HCT116 (cell line): ENCODE measurements at regions not wholly inside any gene's neighbourhood (a gene's known extent, or its start where the extent isn't known, plus 50 kb on each side); places are given as distances from the start of the nearest gene placed in this dataset.

Experiments used
- ATAC-seq: fragments of 200-7000 bp; cut with Tn5 transposase; 2 replicates; pipeline ENCODE4 v1.9.1; 2020; ENCODE audit warnings: mild to moderate bottlenecking, moderate library complexity
- BruUV-seq: library from RNA; stranded (reverse); fragments of 400-500 nt; replicated peaks from 2 replicates; lab custom pipeline; 2021; lab: Mats Ljungman, UMichigan
- CTCF ChIA-PET: fragments of 300-600 bp; sonication (Branson Sonifier 250); formaldehyde crosslinking; loops from one replicate; lab custom pipeline; 2021; ENCODE audit warnings: antibody characterized with exemption; lab: Charles Lee
- POLR2A ChIA-PET: fragments of 300-600, 350-600 bp; sonication (Branson Sonifier 250); formaldehyde crosslinking; loops from one replicate; lab custom pipeline; 2021; ENCODE audit warnings: antibody characterized with exemption; lab: Charles Lee
- RAD21 ChIA-PET, 2 experiments: fragments of 300-600 bp; sonication (Branson Sonifier 250); formaldehyde crosslinking; loops; one replicate each; lab custom pipeline; 2023; ENCODE audit warnings: low total read pairs in 2 of 2; ENCODE audit not compliant: uncharacterized antibody in 2 of 2, unreplicated experiment in 2 of 2, low non-redundant PET in 1 of 2; lab: Charles Lee
- DNase-seq: peaks from one replicate; pipeline ENCODE4 v3.0.0-alpha.2; 2010; ENCODE audit warnings: low read depth, low spot score
- H2AFZ ChIP-seq: fragments of 200-600 bp; shearing (Covaris generic), sonication (generic); 2 replicates; pipeline ENCODE4 v1.6.1; 2017; ENCODE audit warnings: low read depth, mixed run types, mixed read lengths, antibody characterized with exemption, low read length; ENCODE audit not compliant: poor library complexity, severe bottlenecking
- H3K27ac ChIP-seq: 2 replicates; pipeline ENCODE4 v1.5.1; 2012; ENCODE audit warnings: low read depth, low read length
- H3K27me3 ChIP-seq: fragments of 200-600 bp; sonication (generic); 2 replicates; pipeline ENCODE4 v1.6.1; 2016; ENCODE audit warnings: mixed run types, low read length, mixed read lengths; ENCODE audit not compliant: insufficient read depth
- H3K36me3 ChIP-seq, 2 experiments: fragments of 200-500 bp in 1 of 2; fragments of 200-600 bp in 1 of 2; sonication (Bioruptor generic) in 1 of 2; sonication (generic) in 1 of 2; 2 replicates each; pipeline versions ENCODE4 v1.5.1 to v1.6.1; 2014 to 2016; ENCODE audit warnings: low read length in 2 of 2, inconsistent platforms in 1 of 2, mixed read lengths in 1 of 2, mixed run types in 1 of 2; ENCODE audit not compliant: insufficient read depth in 2 of 2, control insufficient read depth in 1 of 2
- H3K4me1 ChIP-seq, 2 experiments: fragments of 200-600 bp in 1 of 2; sonication (generic) in 1 of 2; 2 replicates each; pipeline versions ENCODE4 v1.5.1 to v1.6.1; 2012 to 2017; ENCODE audit warnings: low read length in 2 of 2, inconsistent platforms in 1 of 2, mild to moderate bottlenecking in 1 of 2, mixed read lengths in 1 of 2, mixed run types in 1 of 2, moderate library complexity in 1 of 2; ENCODE audit not compliant: insufficient read depth in 2 of 2, control insufficient read depth in 1 of 2
- H3K4me2 ChIP-seq: fragments of 200-600 bp; sonication (generic); 2 replicates; pipeline ENCODE4 v1.6.1; 2017; ENCODE audit warnings: mixed run types, low read length, mixed read lengths
- H3K4me3 ChIP-seq, 2 experiments: fragments of 200-600 bp in 1 of 2; sonication (generic) in 1 of 2; replicated peaks in 1 of 2; 2 replicates each; pipeline ENCODE4 v1.5.1; 2011 to 2016; ENCODE audit warnings: low read length in 2 of 2, control low read depth in 1 of 2, low read depth in 1 of 2, mild to moderate bottlenecking in 1 of 2, mixed read lengths in 1 of 2, mixed run types in 1 of 2
- H3K79me2 ChIP-seq: fragments of 200-600 bp; sonication (generic); 2 replicates; pipeline ENCODE4 v1.6.1; 2017; ENCODE audit warnings: mild to moderate bottlenecking, mixed run types, low read length, moderate library complexity, mixed read lengths; ENCODE audit not compliant: insufficient read depth
- H3K9ac ChIP-seq: fragments of 200-600 bp; sonication (generic); 2 replicates; pipeline ENCODE4 v1.6.1; 2016; ENCODE audit warnings: low read length, mixed read lengths
- H3K9me2 ChIP-seq: fragments of 200-600 bp; sonication (generic), shearing (Covaris generic); 2 replicates; pipeline ENCODE4 v1.6.1; 2017; ENCODE audit warnings: mixed run types, mild to moderate bottlenecking, moderate library complexity; ENCODE audit not compliant: insufficient read depth
- H3K9me3 ChIP-seq, 2 experiments: fragments of 200-500 bp in 1 of 2; fragments of 200-600 bp in 1 of 2; sonication (Bioruptor generic) in 1 of 2; sonication (generic) in 1 of 2; 2 replicates each; pipeline ENCODE4 v1.6.1; 2014 to 2017; ENCODE audit warnings: low read length in 2 of 2, mixed read lengths in 2 of 2, inconsistent platforms in 1 of 2, low read depth in 1 of 2, mild to moderate bottlenecking in 1 of 2, mixed run types in 1 of 2, moderate library complexity in 1 of 2; ENCODE audit not compliant: control insufficient read depth in 1 of 2, insufficient read depth in 1 of 2
- H4K20me1 ChIP-seq: fragments of 200-600 bp; sonication (generic), shearing (Covaris generic); 2 replicates; pipeline ENCODE4 v1.6.1; 2017; ENCODE audit warnings: mixed run types, mild to moderate bottlenecking, moderate library complexity; ENCODE audit not compliant: insufficient read depth
- CBX3 ChIP-seq: IDR thresholded peaks from 2 replicates; pipeline ENCODE4 v1.6.1; 2012; ENCODE audit warnings: low read depth
- EGR1 ChIP-seq: IDR thresholded peaks from 2 replicates; pipeline ENCODE4 v1.6.1; 2012; ENCODE audit warnings: low read depth
- ELF1 ChIP-seq: IDR thresholded peaks from 2 replicates; pipeline ENCODE4 v1.6.1; 2012; ENCODE audit warnings: low read depth, borderline replicate concordance
- EZH2 ChIP-seq: fragments of 200-600 bp; sonication (generic); IDR thresholded peaks from 2 replicates; pipeline ENCODE4 v1.6.1; 2017; ENCODE audit warnings: antibody characterized with exemption, mixed run types
- EZH2phosphoT487 ChIP-seq: fragments of 200-600 bp; IDR thresholded peaks from 2 replicates; pipeline ENCODE4 v1.6.1; 2018; ENCODE audit warnings: antibody characterized with exemption, borderline replicate concordance
- JUND ChIP-seq: IDR thresholded peaks from 2 replicates; pipeline ENCODE4 v1.6.1; 2012
- MAX ChIP-seq: IDR thresholded peaks from 2 replicates; pipeline ENCODE4 v1.6.1; 2012
- POLR2AphosphoS5 ChIP-seq: IDR thresholded peaks from 2 replicates; pipeline ENCODE4 v1.6.1; 2011; ENCODE audit warnings: mild to moderate bottlenecking, low read depth, low read length, moderate library complexity
- RAD21 ChIP-seq: IDR thresholded peaks from 2 replicates; pipeline ENCODE4 v1.6.1; 2012; ENCODE audit warnings: low read depth, mild to moderate bottlenecking
- SIN3A ChIP-seq: IDR thresholded peaks from 2 replicates; pipeline ENCODE4 v1.6.1; 2012; ENCODE audit warnings: low read depth
- SP1 ChIP-seq: IDR thresholded peaks from 2 replicates; pipeline ENCODE4 v1.6.1; 2012; ENCODE audit warnings: low read depth
- TCF7L2 ChIP-seq: IDR thresholded peaks from 2 replicates; pipeline ENCODE4 v1.7.0; 2011; ENCODE audit warnings: borderline replicate concordance, inconsistent platforms; ENCODE audit not compliant: insufficient read depth, insufficient read length; ENCODE audit errors: extremely low read depth
- YY1 ChIP-seq: IDR thresholded peaks from 2 replicates; pipeline ENCODE4 v1.6.1; 2011; ENCODE audit warnings: low read length, low read depth, moderate library complexity, mild to moderate bottlenecking; ENCODE audit not compliant: insufficient replicate concordance; ENCODE audit errors: extremely low read depth
- ZBTB33 ChIP-seq: IDR thresholded peaks from 2 replicates; pipeline ENCODE4 v1.6.1; 2011; ENCODE audit warnings: mild to moderate bottlenecking, low read length, moderate library complexity; ENCODE audit not compliant: insufficient replicate concordance; ENCODE audit errors: extremely low read depth
- ZNF274 ChIP-seq: fragments of 200-500 bp; sonication (Bioruptor generic); IDR thresholded peaks from 2 replicates; pipeline ENCODE4 v1.6.1; 2014; ENCODE audit warnings: mild to moderate bottlenecking, low read depth, low read length, inconsistent platforms
- intact Hi-C: fragments of 100-400 bp; cut with micrococcal nuclease; formaldehyde crosslinking; loops from 2 replicates; pipeline ENCODE4 v1.10.0; 2022

- H3K9me2 ChIP-seq: no peaks in the 10 kb centered on the region
Measured at GRCh38 chr3:120838441-120839091, 69.4 kb upstream of the STXBP5L start.

More at GRCh38 chr3:120838441-120839091, 69.4 kb upstream of the STXBP5L start:
- intact Hi-C loops: no loop called here
- Histone ChIP-seq H3K4me1 (no peaks in the 10 kb centered on the region), H3K27ac (no peak overlapping the region), H3K9me3 (no peaks in the 10 kb centered on the region), H4K20me1 (no peaks in the 10 kb centered on the region), H3K36me3 (no peaks in the 10 kb centered on the region), H3K9ac (no peak overlapping the region), H3K27me3 (no peaks in the 10 kb centered on the region), H3K4me2 (no peak overlapping the region), H3K4me3 (no peak overlapping the region), H2AFZ (no peak overlapping the region), H3K79me2 (no peaks in the 10 kb centered on the region)
- ChIA-PET CTCF (no interaction called here), POLR2A (no interaction called here), RAD21 (no interaction called here)
- no TSS peak for BruUV-seq
- ATAC-seq (no peak), DNase-seq (no peak)
- TF ChIP-seq YY1 (no peak), EZH2 (no peak), MAX (no peak), ZBTB33 (no peak), SIN3A (no peak), ZNF274 (no peak), CBX3 (no peak), SP1 (no peak), ELF1 (no peak), TCF7L2 (no peak), JUND (no peak), POLR2AphosphoS5 (no peak), EZH2phosphoT487 (no peak), EGR1 (no peak), RAD21 (no peak)
